ENCODE measurements at regions not wholly inside any gene's neighbourhood (a gene's known extent, or its start where the extent isn't known, plus 50 kb on each side); places are given as distances from the start of the nearest gene placed in this dataset.
"Not testable (repeated sequence)": the region's sequence is repeated elsewhere in the genome, so short reads cannot be mapped to it uniquely, and the experiment has no call there.

DNA sequence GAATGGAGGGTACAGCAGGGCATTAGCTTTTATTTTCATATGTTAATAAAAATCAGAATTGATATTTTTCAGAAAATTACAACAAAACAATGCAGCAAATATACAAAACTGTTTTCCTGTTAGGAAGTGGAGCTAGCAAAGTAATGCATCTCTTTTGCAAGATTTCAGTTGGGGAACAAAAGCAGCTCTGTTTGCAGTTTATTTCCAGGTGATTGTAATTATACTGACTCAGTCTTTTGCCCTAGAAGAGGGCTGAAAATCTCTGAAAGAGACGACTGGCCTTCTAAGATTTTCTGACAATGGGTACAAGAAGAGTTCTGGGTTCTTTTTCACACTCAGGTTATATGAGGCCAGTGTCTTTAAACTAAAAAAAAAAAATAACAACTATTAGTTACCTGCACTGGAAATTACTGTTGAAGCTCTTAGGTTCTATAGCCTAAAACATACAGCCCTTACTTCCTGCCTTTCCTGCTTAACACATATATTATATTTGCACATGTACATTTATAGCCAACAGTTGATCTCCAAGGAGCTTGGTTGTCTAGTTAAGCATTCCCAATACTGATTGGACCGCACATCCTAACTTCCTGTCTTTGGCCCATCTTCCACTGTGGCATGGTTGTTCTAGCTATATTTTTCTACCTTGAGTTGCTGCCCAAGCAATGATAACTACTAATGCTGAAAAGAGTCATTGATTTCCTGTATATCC lies 199.1 kb upstream of the KRR1 start:
- DNase-seq (ENCODE audit: extremely low read depth in 1 of 2, low read depth in 1 of 2) = no peak

DNA sequence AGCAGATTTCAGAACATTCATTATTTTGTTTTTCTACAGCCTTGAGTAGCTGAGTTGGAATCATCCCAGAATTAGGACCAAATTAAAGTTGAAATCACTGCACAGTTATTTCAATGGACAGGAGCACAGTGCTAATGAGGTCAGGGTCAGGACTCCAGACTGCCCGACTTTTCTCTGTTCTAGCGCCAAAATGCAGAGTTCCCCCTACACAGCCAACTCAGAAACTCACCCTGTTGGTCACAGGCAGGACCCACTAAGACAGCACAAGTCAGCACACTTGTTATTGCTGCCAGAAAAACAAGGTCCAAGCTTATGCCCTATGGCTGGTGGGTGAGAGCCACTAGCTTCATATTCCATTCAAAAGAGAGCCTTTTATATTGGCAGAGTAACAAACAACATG lies 198.1 kb upstream of the KRR1 start:
- no peak for DNase-seq (ENCODE audit: extremely low read depth in 1 of 2, low read depth in 1 of 2)

DNA sequence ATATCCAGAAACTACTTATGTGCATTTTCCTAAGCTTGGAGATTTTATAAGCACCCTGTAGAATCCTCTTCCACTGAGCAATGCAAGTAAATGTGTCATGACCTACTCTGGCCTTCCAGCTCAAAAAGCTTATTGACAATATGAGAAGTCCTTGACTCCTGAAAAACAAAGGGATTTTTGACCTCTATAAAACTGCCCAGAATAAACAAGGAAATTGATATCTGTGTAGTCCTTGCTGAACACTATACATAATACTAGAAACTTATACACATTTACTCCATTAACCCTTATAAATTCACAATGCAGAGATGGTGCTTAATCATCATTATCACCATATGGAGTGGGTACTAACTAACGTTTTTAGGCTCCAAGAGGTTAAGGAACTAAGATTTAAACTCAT lies 197.4 kb upstream of the KRR1 start:
- DNase-seq (ENCODE audit: extremely low read depth in 1 of 2, low read depth in 1 of 2) = no peak

DNA sequence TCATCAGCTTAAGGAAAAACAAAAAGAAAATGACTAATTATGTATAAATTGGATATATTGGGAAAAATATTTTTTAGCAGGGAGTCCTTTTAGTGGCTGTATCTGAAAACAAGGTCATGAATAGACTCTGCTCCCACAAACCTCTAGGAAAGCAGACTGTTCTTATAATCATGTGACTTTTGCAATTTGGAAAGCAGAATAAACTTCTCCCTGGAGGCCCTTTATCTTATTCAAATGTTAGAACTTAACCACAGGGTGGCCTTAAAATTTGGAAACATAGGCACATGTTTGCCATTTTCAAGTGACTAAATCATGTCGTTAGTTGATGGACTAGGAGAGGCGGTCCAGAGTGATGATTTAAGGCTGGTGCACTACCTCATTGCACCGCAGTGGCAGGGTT lies 196.6 kb upstream of the KRR1 start:
- no peak for DNase-seq (ENCODE audit: extremely low read depth in 1 of 2, low read depth in 1 of 2)

DNA sequence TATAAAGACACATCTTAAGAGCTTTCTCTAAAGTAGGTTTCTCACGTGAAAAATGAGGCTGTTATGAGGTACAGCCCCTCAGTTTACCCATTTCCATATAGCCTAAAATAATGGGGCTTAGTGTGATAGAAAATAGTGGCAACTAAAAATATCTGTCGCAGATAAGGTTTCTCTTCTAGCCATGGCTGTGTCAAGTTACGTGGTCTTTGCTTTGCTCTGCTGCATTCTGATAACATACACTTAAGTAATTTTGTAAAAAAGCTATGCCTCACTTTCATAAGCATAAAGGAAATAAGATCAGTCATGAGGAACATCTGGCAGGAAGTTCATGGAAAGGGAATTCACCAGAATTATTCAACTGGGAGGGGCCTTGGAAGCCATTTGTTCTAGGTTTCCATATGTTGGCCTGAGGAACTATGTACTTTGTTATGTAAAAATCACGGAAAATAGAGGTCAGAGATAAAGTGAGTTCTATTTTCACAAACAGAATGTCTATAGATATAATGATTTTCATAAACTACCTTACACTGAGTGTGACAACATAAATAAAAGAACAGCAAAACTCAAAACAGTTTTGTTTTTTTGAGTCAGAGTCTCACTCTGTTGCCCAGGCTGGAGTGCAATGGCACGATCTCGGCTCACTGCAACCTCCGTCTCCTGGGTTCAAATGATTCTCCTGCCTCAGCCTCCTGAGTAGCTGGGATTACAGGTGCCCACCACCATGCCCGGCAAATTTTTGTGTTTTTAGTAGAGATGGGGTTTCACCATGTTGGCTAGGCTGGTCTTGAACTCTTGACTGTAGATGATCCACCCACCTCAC lies 195.6 kb upstream of the KRR1 start:
- no peak for DNase-seq (ENCODE audit: extremely low read depth in 1 of 2, low read depth in 1 of 2)

DNA sequence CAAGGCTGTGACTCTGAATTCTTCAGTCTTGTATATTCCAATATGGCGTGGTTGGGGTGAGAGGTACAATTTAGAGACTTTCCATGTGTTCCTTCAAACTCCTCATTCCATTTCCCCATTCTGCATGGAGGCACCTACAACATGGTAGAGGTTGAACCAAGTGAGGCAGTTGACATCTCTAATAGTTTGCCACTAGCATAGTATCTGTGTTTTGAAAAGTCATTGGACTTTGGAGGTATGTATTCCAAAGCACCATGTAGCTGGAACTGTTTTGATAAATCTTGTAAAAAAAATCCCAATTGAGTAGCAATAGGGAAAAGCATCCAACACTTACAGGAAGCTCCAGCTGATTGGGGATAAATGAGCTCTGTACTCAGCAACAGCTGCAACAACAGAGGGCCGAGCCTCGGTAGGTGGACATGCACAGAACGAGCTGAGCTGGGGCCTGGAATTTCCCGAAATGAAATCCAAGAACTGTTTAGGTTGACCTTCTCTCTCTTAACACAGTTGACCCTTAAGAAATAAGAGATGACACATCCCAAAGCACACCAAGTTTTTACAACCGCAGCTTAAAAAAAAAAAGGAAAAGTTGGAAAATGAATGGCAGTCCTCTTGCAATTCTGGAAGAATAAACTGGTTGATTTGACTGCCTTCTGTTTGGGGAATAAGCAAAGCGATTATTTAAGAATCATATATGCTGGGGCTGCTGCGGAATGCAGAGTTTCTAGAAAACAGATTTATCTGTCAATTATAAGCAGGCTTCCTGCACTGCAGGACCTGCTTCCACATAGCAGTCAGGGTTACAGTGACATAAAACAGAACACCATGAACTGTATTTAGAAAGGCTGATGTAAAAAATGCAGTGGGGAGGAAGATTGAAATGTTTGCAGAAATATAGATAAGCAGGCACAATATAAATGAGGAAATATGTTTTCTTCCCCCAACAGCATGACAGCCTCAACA lies 194.6 kb upstream of the KRR1 start:
- DNase-seq (ENCODE audit: extremely low read depth in 1 of 2, low read depth in 1 of 2) = no peak

DNA sequence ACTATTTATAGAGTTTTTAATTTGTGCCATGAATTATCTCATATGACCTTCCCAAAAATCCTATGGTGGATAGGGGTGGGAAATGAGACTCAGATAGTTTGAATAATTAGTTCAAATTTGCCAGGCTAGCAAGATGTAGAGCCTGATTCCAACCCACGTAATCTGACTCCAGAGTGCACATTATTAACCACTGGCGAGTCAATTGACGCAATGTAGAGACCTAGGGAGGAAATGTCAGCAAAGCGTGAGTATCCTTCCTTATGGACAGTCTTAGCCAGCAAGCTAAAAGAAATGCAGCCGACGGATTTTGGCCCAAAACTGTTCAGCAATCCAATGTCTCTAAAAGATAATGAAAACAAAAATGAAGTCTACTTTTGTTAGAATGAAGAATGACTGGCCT lies 193.3 kb upstream of the KRR1 start:
- no peak for DNase-seq (ENCODE audit: extremely low read depth in 1 of 2, low read depth in 1 of 2)

DNA sequence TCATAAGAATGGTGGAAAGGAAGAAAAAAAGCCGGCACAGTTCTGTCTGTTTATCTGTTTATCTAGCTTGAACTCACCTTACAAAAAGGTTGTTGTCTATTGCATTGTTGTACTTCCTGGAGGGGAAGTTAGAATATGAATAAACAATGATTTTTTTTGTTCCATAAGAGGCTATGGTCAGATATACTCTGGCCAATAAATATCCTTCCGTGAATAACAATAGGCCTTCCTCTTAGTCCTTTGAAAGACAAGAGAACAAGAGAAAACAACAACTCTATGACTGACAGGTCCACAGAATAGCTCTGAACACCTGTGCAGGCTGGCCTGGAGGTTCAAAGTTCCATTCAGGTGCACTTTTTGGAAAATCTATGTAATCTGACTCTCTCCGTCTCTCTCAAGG lies 192.8 kb upstream of the KRR1 start:
- DNase-seq (ENCODE audit: extremely low read depth in 1 of 2, low read depth in 1 of 2) = no peak

DNA sequence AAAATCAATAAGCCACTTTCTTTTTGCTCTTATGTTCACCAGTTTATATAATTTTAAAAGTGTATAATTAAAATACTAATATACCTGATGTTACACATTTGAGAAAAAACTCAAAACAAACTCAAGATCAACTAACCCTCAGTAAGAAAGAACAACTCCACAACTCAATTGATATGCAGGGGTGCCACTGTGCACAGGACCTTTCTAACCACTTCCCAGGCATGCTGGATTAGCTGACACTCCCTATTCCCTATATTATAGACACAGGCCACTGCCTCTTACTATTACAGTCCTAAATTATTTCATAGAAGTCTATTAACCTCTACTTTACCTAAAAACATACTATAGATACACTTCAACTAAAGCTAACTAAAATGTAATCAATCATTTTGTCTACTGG lies 191.7 kb upstream of the KRR1 start:
- DNase-seq (ENCODE audit: extremely low read depth in 1 of 2, low read depth in 1 of 2) = no peak

DNA sequence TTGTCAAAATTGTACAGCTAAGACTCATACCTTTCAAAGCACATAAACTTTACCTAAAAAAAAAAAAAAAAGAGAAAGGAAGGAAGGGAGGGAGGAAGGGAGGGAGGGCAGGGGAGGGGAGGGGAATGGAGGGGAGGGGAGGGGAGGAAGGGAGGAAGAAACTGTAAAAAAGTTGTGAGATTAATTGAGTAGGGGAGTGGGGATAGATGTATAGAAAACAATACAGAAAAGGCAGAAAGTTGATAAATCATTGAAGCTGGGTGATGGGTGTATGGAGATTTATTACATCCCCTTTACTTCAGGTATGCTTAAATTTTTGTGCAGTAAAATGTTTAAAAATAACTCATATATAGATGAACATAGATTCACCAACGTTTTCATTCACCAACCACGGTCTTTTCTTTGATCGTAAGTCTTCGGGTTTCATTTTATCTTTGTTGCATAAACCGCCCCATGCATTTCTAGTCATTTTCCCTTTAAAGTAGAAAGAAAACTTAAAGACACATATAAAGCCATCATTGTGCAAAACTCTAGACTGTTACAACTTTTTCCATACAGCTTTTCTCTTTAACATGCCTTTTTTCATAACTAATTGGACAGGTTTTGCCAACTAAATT lies 191.2 kb upstream of the KRR1 start:
- DNase-seq (ENCODE audit: extremely low read depth in 1 of 2, low read depth in 1 of 2) = no peak

DNA sequence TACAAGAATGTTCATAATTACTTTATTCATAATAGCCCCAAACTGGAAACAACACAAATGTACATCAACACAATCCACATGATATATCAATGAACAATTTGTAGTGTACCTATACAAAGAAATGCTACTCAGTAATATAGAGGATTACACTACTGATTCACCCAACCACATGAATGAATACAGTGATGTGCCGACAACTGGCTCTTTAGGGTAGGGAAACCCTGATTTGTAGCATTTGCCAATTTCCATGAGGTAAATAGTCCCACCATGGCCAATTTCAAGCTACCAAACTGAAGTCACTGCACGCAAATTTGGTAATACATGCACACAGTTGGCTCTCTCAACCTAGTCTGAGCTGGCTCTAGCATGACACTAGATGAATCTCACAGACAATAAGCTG lies 190.4 kb upstream of the KRR1 start:
- DNase-seq (ENCODE audit: extremely low read depth in 1 of 2, low read depth in 1 of 2) = no peak

DNA sequence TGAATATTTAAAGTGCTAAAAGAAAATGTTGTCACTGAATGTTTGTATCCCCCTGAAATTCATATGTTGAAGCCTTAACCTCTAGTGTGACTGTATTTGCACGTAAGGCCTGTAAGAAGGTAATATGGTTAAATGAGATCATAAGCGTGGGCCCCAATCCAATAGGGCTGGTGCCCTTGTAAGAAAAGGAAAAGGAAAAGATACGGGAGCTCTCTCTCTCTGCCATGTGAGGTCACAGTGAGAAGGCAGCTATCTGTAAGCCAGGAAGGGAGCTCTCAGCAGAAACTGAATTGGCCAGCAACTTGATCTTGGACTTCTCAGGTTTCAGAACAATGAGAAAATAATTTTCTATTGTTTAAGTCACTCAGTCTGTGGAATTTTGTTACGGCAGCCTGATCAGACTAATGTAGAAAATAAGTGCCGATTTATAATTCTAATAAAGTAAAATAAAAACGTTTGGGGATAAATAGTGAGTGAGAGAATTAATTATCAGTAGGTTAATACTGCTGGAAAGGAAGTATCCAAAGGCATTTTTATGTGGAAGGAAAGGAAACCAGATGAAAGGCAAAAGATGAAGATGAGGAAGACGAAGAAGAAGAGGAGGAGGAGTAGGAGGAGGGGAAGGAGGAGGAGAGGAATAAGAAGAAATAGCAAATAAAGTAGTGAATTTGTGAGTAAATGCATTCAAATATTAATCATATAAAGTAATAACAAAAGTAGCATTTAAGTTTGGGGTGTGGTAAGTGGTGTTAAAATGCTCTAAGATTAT lies 188.5 kb upstream of the KRR1 start:
- no peak for DNase-seq (ENCODE audit: extremely low read depth in 1 of 2, low read depth in 1 of 2)

DNA sequence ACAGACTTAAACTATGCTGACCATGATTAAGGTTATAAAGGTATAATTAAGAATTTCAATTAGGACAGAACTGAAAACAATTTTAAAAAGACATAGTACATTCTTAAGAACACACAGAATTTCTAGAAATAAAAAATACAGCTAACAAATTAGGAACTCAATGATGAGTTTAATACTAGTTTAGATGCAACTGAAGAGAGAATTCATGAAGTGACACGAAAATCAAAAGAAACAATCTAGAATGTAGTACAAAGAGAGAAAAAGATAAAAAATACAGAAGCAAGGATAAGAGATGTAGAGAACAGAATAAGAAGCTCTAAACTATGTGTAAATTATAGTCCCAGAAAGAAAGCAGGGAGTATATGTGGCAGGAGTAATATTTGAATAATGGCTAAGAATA lies 187.8 kb upstream of the KRR1 start:
- no peak for DNase-seq (ENCODE audit: extremely low read depth in 1 of 2, low read depth in 1 of 2)

DNA sequence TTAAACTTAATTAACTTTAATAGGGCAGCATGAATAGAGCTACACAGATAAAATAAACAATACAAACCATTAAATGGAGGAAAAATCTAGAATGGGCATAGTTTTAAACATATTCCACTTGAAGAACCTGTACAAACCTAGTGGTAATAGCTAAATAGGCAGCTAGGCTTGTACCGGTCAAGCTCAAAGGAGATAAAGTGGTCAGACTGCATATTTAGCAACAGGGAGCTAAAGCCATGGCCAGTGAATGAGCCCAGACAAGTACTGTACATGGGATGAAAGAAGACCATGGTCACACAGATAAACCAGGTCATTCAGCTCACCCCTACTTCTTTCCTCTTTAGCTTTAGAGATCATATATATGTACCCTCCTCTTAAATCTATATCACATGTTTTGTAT lies 186.6 kb upstream of the KRR1 start:
- no peak for DNase-seq (ENCODE audit: extremely low read depth in 1 of 2, low read depth in 1 of 2)

DNA sequence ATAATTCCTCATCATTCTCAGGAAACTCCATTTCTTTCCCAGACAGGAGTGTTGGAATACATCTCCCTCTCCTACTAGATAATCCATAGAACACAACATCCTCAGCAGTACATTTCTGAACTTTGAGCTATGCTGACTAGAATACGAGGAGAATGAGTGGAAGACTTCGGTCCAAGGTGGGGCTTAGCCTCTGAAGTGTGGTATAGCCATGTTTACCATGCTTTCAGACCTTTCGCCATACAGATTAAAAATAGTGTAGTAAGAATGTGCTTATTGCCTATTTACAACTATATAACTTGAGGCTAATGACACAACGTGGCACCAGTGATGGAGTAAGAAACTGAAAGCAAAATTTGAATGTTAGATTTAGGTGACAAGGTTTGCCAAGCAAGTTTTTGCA lies 184.5 kb upstream of the KRR1 start:
- DNase-seq (ENCODE audit: extremely low read depth in 1 of 2, low read depth in 1 of 2) = no peak

DNA sequence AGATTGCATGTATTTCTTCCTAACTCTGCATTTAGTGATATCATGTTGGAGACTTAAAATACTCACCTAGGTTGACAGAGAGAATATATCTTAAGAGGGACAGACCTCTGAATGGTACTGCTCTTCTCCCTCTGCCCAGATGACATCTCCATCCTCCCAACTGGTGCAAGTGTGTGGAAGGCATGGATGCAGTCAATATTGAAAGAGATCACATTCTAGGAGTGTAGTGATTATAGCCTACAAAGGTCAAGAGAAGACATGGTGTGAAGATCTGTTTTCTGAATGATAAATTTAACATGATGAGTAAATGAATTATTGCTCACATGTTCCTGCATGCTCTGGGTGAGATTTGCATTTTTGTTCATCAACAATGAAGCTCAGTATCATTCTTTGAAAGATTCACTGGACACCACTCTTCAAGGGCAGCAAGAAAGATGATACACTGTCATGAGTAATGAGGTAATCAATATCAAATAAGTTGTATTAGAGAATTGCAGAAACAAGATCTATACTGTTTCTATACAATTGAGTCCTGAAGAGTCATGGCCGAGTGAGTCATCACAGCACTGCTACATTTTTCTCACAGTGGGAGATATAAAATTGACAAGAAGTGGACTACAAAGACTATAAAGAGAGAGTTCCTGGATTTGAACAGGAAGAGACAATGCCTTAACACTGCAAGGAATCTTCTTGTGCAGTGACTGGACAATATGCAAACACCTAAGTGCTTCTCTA lies 183.3 kb upstream of the KRR1 start:
- DNase-seq (ENCODE audit: extremely low read depth in 1 of 2, low read depth in 1 of 2) = no peak

DNA sequence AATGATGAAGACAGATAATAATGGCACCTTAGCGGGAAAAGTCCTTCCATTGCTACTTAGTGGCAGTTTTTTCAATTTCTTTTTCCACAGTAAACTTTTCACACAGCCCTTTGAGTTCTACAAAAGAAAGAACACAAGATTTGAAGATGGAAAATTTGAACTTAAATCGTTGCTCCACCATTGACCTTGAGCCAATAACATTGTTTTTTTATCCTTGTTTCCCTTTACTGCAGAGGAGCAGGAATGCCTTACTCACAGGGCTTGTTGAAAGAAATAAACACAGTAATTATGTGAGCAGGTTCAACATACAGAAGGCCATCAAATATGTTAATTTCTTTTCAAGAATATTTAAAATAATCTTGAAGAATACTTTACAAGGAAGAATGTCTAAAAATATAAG lies 181.5 kb upstream of the KRR1 start:
- DNase-seq (ENCODE audit: extremely low read depth in 1 of 2, low read depth in 1 of 2) = no peak

DNA sequence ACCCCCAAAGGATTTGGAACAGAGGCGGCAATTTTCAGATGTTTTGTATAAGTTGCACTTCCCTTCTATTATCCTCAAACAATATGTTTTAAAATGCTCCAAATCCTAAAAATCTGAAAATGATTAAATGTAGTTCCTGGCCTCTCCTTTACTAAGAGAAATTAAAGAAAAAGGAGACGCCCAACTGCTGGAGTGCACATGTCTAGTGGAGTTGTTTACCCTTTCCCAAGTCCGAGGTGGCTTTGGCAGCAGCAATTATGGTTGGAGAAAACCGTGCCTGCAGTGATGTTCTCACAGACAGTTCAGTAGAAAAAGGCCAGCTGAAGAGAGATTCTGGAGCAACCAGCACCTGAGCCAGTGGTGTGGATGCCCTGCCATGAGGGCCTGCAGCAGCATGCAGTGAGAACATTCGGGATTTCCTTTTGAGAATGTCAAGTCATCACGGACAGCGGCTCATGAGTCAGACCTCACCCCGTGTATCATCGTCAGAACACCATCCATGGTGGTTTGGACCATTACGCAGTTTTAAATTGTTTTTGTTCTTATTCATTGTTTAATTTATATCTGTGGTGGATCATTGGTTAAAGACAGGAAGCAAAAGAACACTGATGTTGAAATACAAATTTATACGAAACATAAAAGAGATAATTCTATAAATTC lies 179.0 kb upstream of the KRR1 start:
- DNase-seq (ENCODE audit: extremely low read depth in 1 of 2, low read depth in 1 of 2) = no peak

DNA sequence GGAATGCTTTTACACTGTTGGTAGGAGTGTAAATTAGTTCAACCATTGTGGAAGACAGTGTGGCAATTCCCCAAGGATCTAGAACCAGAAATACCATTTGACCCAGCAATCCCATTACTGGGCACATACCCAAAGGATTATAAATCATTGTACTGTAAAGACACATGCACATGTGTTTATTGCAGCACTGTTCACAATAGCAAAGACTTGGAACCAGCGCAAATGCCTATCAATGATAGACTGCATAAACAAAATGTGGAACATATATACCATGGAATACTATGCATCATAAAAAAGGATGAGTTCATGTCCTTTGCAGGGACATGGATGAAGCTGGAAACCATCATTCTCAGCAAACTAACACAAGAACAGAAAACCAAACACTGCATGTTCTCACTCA lies 174.8 kb upstream of the KRR1 start:
- not testable (repeated sequence) for DNase-seq (ENCODE audit: extremely low read depth in 1 of 2, low read depth in 1 of 2)
